ENCODE measurements at regions not wholly inside any gene's neighbourhood (a gene's known extent, or its start where the extent isn't known, plus 50 kb on each side); places are given as distances from the start of the nearest gene placed in this dataset.

- 89% methylated on average over 26 of the region's 26 CpGs for WGBS (ENCODE audit: insufficient coverage)
Measured at GRCh38 chr10:131845505-131846239, 55.1 kb upstream of the PPP2R2D start.

GRCh38 chr10:131846240-131847101, 54.3 kb upstream of the PPP2R2D start:
- H3K4me1 Mint-ChIP-seq, result no peaks in the 10 kb centered on the region
- ATAC-seq (no peak), DNase-seq (no peak)
- TF ChIP-seq CTCF (IDR thresholded peaks at IDR 0.05), result no peak
- no peak overlapping the region for H3K4me3 ChIP-seq (ENCODE audit: low read length)
- H3K4me1 ChIP-seq (ENCODE audit: control insufficient read depth, insufficient read depth, low read length), result no peaks in the 10 kb centered on the region
- WGBS (ENCODE audit: insufficient coverage), result 75% methylated on average over 23 of the region's 26 CpGs
- peaks cover 0 to 3% of the 10 kb centered on the region in 2 donors for H3K27me3 Mint-ChIP-seq (ENCODE audit: low read depth in 2 of 2)
- intact Hi-C loops (cut with micrococcal nuclease), result no loop called here
- H3K36me3 Mint-ChIP-seq, result no peaks in the 10 kb centered on the region
- no peaks in the 10 kb centered on the region for H3K36me3 ChIP-seq (ENCODE audit: control insufficient read depth, insufficient read depth, low read length)
- H3K27me3 ChIP-seq (ENCODE audit: control insufficient read depth, insufficient read depth, low read length), result no peaks in the 10 kb centered on the region
- H3K9me3 Mint-ChIP-seq, result peaks cover 3% of the 10 kb centered on the region in 2 donors
- no peaks in the 10 kb centered on the region for H3K9me3 ChIP-seq (ENCODE audit: control insufficient read depth, insufficient read depth, low read length)
- no peak overlapping the region for H3K27ac ChIP-seq (ENCODE audit: low read length)
- no peak overlapping the region for H3K4me3 Mint-ChIP-seq
- H3K27ac Mint-ChIP-seq, result no peak overlapping the region

More at GRCh38 chr10:131845505-131846239, 55.1 kb upstream of the PPP2R2D start:
- Histone ChIP-seq H3K36me3 (ENCODE audit: control insufficient read depth, insufficient read depth, low read length) (no peaks in the 10 kb centered on the region), H3K27me3 (ENCODE audit: control insufficient read depth, insufficient read depth, low read length) (no peaks in the 10 kb centered on the region), H3K4me3 (ENCODE audit: low read length) (no peak overlapping the region), H3K4me1 (ENCODE audit: control insufficient read depth, insufficient read depth, low read length) (no peaks in the 10 kb centered on the region), H3K9me3 (ENCODE audit: control insufficient read depth, insufficient read depth, low read length) (no peaks in the 10 kb centered on the region), H3K27ac (ENCODE audit: low read length) (no peak overlapping the region)
- H3K27me3 Mint-ChIP-seq (ENCODE audit: low read depth in 2 of 2), result peaks cover 0 to 3% of the 10 kb centered on the region in 2 donors
- TF ChIP-seq CTCF (IDR thresholded peaks at IDR 0.05), result no peak
- ATAC-seq (no peak), DNase-seq (no peak)
- no peaks in the 10 kb centered on the region for H3K9me3 Mint-ChIP-seq
- no peak overlapping the region for H3K4me3 Mint-ChIP-seq
- intact Hi-C loops (cut with micrococcal nuclease), result no loop called here
- no peak overlapping the region for H3K27ac Mint-ChIP-seq
- H3K36me3 Mint-ChIP-seq, result no peaks in the 10 kb centered on the region
- no peaks in the 10 kb centered on the region for H3K4me1 Mint-ChIP-seq

- no peak for DNase-seq
- no peak for TF ChIP-seq CTCF (IDR thresholded peaks at IDR 0.05)
Measured at GRCh38 chr10:131847241-131847783, 53.5 kb upstream of the PPP2R2D start.

More at GRCh38 chr10:131847241-131847783, 53.5 kb upstream of the PPP2R2D start:
- intact Hi-C loops (cut with micrococcal nuclease), result no loop called here
- no peak for ATAC-seq
- Mint-ChIP-seq H3K4me3 (no peak overlapping the region), H3K9me3 (peaks cover 3% of the 10 kb centered on the region in 2 donors), H3K4me1 (no peaks in the 10 kb centered on the region), H3K36me3 (no peaks in the 10 kb centered on the region), H3K27me3 (ENCODE audit: low read depth in 2 of 2) (peaks cover 0 to 3% of the 10 kb centered on the region in 2 donors), H3K27ac (no peak overlapping the region)
- H3K36me3 ChIP-seq (ENCODE audit: control insufficient read depth, insufficient read depth, low read length), result no peaks in the 10 kb centered on the region
- H3K4me1 ChIP-seq (ENCODE audit: control insufficient read depth, insufficient read depth, low read length), result no peaks in the 10 kb centered on the region
- H3K9me3 ChIP-seq (ENCODE audit: control insufficient read depth, insufficient read depth, low read length), result no peaks in the 10 kb centered on the region
- no peak overlapping the region for H3K27ac ChIP-seq (ENCODE audit: low read length)
- 82% methylated on average over 25 of the region's 25 CpGs for WGBS (ENCODE audit: insufficient coverage)
- H3K27me3 ChIP-seq (ENCODE audit: control insufficient read depth, insufficient read depth, low read length), result no peaks in the 10 kb centered on the region
- H3K4me3 ChIP-seq (ENCODE audit: low read length), result no peak overlapping the region

Measured in natural killer cell (primary cell).